ENCODE measurements at regions not wholly inside any gene's neighbourhood (a gene's known extent, or its start where the extent isn't known, plus 50 kb on each side); places are given as distances from the start of the nearest gene placed in this dataset.

- Histone ChIP-seq H3K9ac (ENCODE audit: low read depth in 1 of 2, low read length in 2 of 2) (no peak overlapping the region), H3K27ac (ENCODE audit: low read depth in 2 of 2, low read length in 2 of 2) (no peak overlapping the region), H3K36me3 (ENCODE audit: control insufficient read depth in 2 of 2, insufficient read depth in 2 of 2, low read length in 2 of 2) (no peaks in the 10 kb centered on the region), H3K27me3 (ENCODE audit: control insufficient read depth in 2 of 2, insufficient read depth in 2 of 2, low read length in 2 of 2) (no peaks in the 10 kb centered on the region), H3K4me3 (ENCODE audit: low read length in 2 of 2) (no peak overlapping the region), H3K9me3 (ENCODE audit: control insufficient read depth in 2 of 2, low read length in 2 of 2) (peaks cover 0 to 2% of the 10 kb centered on the region in 2 donors), H3K4me1 (ENCODE audit: control insufficient read depth in 2 of 2, insufficient read depth in 2 of 2, low read length in 2 of 2) (no peaks in the 10 kb centered on the region)
Measured at GRCh38 chr6:153538491-153538890, 407.4 kb upstream of the RGS17 start.

- no peaks in the 10 kb centered on the region for H3K27me3 ChIP-seq (ENCODE audit: control insufficient read depth in 2 of 2, insufficient read depth in 2 of 2, low read length in 2 of 2)
- H3K9ac ChIP-seq (ENCODE audit: low read depth in 1 of 2, low read length in 2 of 2): no peak overlapping the region
- H3K9me3 ChIP-seq (ENCODE audit: control insufficient read depth in 2 of 2, low read length in 2 of 2): no peaks in the 10 kb centered on the region
- no peak overlapping the region for H3K27ac ChIP-seq (ENCODE audit: low read depth in 2 of 2, low read length in 2 of 2)
- H3K4me3 ChIP-seq (ENCODE audit: low read length in 2 of 2): no peak overlapping the region
- H3K4me1 ChIP-seq (ENCODE audit: control insufficient read depth in 2 of 2, insufficient read depth in 2 of 2, low read length in 2 of 2): no peaks in the 10 kb centered on the region
- H3K36me3 ChIP-seq (ENCODE audit: control insufficient read depth in 2 of 2, insufficient read depth in 2 of 2, low read length in 2 of 2): no peaks in the 10 kb centered on the region
Measured at GRCh38 chr6:153537422-153537821, 406.3 kb upstream of the RGS17 start.

- H3K4me3 ChIP-seq (ENCODE audit: low read length in 2 of 2): no peak overlapping the region
- no peaks in the 10 kb centered on the region for H3K9me3 ChIP-seq (ENCODE audit: control insufficient read depth in 2 of 2, low read length in 2 of 2)
- no peak overlapping the region for H3K27ac ChIP-seq (ENCODE audit: low read depth in 2 of 2, low read length in 2 of 2)
- H3K36me3 ChIP-seq (ENCODE audit: control insufficient read depth in 2 of 2, insufficient read depth in 2 of 2, low read length in 2 of 2): no peaks in the 10 kb centered on the region
- H3K4me1 ChIP-seq (ENCODE audit: control insufficient read depth in 2 of 2, insufficient read depth in 2 of 2, low read length in 2 of 2): no peaks in the 10 kb centered on the region
- H3K27me3 ChIP-seq (ENCODE audit: control insufficient read depth in 2 of 2, insufficient read depth in 2 of 2, low read length in 2 of 2): no peaks in the 10 kb centered on the region
- no peak overlapping the region for H3K9ac ChIP-seq (ENCODE audit: low read depth in 1 of 2, low read length in 2 of 2)
Measured at GRCh38 chr6:153526479-153526878, 395.4 kb upstream of the RGS17 start.

GRCh38 chr6:153525998-153526397 lies 394.9 kb upstream of the RGS17 start:
- no peak overlapping the region for H3K4me3 ChIP-seq (ENCODE audit: low read length in 2 of 2)
- H3K36me3 ChIP-seq (ENCODE audit: control insufficient read depth in 2 of 2, insufficient read depth in 2 of 2, low read length in 2 of 2): no peaks in the 10 kb centered on the region
- no peaks in the 10 kb centered on the region for H3K9me3 ChIP-seq (ENCODE audit: control insufficient read depth in 2 of 2, low read length in 2 of 2)

DNA sequence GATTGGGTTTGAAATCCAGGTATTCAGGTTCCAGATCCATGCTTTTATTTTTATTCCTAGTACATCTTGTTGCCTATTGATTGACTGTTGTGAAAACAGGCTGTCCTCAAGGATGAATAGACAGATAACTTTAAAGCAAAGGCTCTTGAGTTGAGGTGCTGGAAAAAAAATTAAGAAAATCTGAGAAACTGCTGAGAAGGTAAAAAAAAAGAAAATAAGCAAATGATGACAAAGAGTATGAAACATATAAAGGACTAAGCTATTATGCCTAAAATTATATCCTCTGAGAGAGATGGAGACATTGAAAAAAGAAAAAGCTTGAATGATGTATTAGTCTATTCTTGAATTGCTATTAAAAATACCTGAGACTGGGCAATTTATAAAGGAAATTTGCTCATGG lies 392.3 kb upstream of the RGS17 start:
- Histone ChIP-seq H3K9ac (ENCODE audit: low read depth in 1 of 2, low read length in 2 of 2) (no peak overlapping the region), H3K27me3 (ENCODE audit: control insufficient read depth in 2 of 2, insufficient read depth in 2 of 2, low read length in 2 of 2) (no peaks in the 10 kb centered on the region), H3K4me3 (ENCODE audit: low read length in 2 of 2) (no peak overlapping the region), H3K4me1 (ENCODE audit: control insufficient read depth in 2 of 2, insufficient read depth in 2 of 2, low read length in 2 of 2) (no peaks in the 10 kb centered on the region), H3K9me3 (ENCODE audit: control insufficient read depth in 2 of 2, low read length in 2 of 2) (no peaks in the 10 kb centered on the region), H3K27ac (ENCODE audit: low read depth in 2 of 2, low read length in 2 of 2) (no peak overlapping the region), H3K36me3 (ENCODE audit: control insufficient read depth in 2 of 2, insufficient read depth in 2 of 2, low read length in 2 of 2) (no peaks in the 10 kb centered on the region)

More at GRCh38 chr6:153525998-153526397, 394.9 kb upstream of the RGS17 start:
- H3K27ac ChIP-seq (ENCODE audit: low read depth in 2 of 2, low read length in 2 of 2): no peak overlapping the region
- H3K27me3 ChIP-seq (ENCODE audit: control insufficient read depth in 2 of 2, insufficient read depth in 2 of 2, low read length in 2 of 2): no peaks in the 10 kb centered on the region
- H3K9ac ChIP-seq (ENCODE audit: low read depth in 1 of 2, low read length in 2 of 2): no peak overlapping the region
- no peaks in the 10 kb centered on the region for H3K4me1 ChIP-seq (ENCODE audit: control insufficient read depth in 2 of 2, insufficient read depth in 2 of 2, low read length in 2 of 2)

DNA sequence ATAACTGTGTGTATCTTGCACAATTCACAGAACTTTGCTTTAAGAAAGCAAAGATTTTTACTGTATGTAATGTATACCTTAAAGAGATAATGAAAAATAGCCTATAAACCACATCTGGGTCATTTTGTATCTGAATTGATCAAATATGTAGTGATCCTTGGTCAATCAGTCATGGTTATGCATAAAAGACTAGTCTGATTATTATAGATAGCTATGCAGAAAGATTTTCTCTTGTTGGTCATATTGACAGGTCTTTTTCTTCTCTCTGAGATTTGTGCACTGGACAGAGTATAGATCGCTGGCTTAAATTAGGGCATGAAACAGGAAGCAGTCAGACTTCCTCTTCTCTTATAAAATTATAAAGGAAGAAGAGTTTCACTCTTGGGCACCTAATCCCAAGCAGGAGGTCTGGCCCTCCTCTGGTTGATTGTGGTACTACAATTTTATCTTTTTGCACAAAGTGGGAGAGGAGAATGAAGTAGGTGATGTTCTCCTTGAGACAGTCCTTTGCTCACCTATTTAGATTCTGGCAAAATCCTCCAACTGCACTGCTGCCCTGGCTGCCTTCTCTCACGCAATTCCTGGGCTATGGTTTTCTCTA lies 380.9 kb upstream of the RGS17 start:
- no peak overlapping the region for H3K9ac ChIP-seq (ENCODE audit: low read depth in 1 of 2, low read length in 2 of 2)
- H3K36me3 ChIP-seq (ENCODE audit: control insufficient read depth in 2 of 2, insufficient read depth in 2 of 2, low read length in 2 of 2): no peaks in the 10 kb centered on the region
- H3K27ac ChIP-seq (ENCODE audit: low read depth in 2 of 2, low read length in 2 of 2): no peak overlapping the region
- H3K27me3 ChIP-seq (ENCODE audit: control insufficient read depth in 2 of 2, insufficient read depth in 2 of 2, low read length in 2 of 2): no peaks in the 10 kb centered on the region
- no peak overlapping the region for H3K4me3 ChIP-seq (ENCODE audit: low read length in 2 of 2)
- no peaks in the 10 kb centered on the region for H3K4me1 ChIP-seq (ENCODE audit: control insufficient read depth in 2 of 2, insufficient read depth in 2 of 2, low read length in 2 of 2)
- no peaks in the 10 kb centered on the region for H3K9me3 ChIP-seq (ENCODE audit: control insufficient read depth in 2 of 2, low read length in 2 of 2)

- no peaks in the 10 kb centered on the region for H3K36me3 ChIP-seq (ENCODE audit: control insufficient read depth in 2 of 2, insufficient read depth in 2 of 2, low read length in 2 of 2)
- H3K9me3 ChIP-seq (ENCODE audit: control insufficient read depth in 2 of 2, low read length in 2 of 2): no peaks in the 10 kb centered on the region
- no peaks in the 10 kb centered on the region for H3K4me1 ChIP-seq (ENCODE audit: control insufficient read depth in 2 of 2, insufficient read depth in 2 of 2, low read length in 2 of 2)
- no peaks in the 10 kb centered on the region for H3K27me3 ChIP-seq (ENCODE audit: control insufficient read depth in 2 of 2, insufficient read depth in 2 of 2, low read length in 2 of 2)
- H3K27ac ChIP-seq (ENCODE audit: low read depth in 2 of 2, low read length in 2 of 2): no peak overlapping the region
- no peak overlapping the region for H3K4me3 ChIP-seq (ENCODE audit: low read length in 2 of 2)
- no peak overlapping the region for H3K9ac ChIP-seq (ENCODE audit: low read depth in 1 of 2, low read length in 2 of 2)
Measured at GRCh38 chr6:153503810-153504209, 372.7 kb upstream of the RGS17 start.

GRCh38 chr6:153493501-153493900 lies 362.4 kb upstream of the RGS17 start:
- H3K4me3 ChIP-seq (ENCODE audit: low read length in 2 of 2): no peak overlapping the region
- H3K4me1 ChIP-seq (ENCODE audit: control insufficient read depth in 2 of 2, insufficient read depth in 2 of 2, low read length in 2 of 2): no peaks in the 10 kb centered on the region
- no peaks in the 10 kb centered on the region for H3K36me3 ChIP-seq (ENCODE audit: control insufficient read depth in 2 of 2, insufficient read depth in 2 of 2, low read length in 2 of 2)
- H3K9ac ChIP-seq (ENCODE audit: low read depth in 1 of 2, low read length in 2 of 2): no peak overlapping the region
- no peaks in the 10 kb centered on the region for H3K27me3 ChIP-seq (ENCODE audit: control insufficient read depth in 2 of 2, insufficient read depth in 2 of 2, low read length in 2 of 2)
- H3K9me3 ChIP-seq (ENCODE audit: control insufficient read depth in 2 of 2, low read length in 2 of 2): no peaks in the 10 kb centered on the region
- no peak overlapping the region for H3K27ac ChIP-seq (ENCODE audit: low read depth in 2 of 2, low read length in 2 of 2)

- Histone ChIP-seq H3K9me3 (ENCODE audit: control insufficient read depth in 2 of 2, low read length in 2 of 2) (no peaks in the 10 kb centered on the region), H3K27me3 (ENCODE audit: control insufficient read depth in 2 of 2, insufficient read depth in 2 of 2, low read length in 2 of 2) (no peaks in the 10 kb centered on the region), H3K4me3 (ENCODE audit: low read length in 2 of 2) (no peak overlapping the region), H3K36me3 (ENCODE audit: control insufficient read depth in 2 of 2, insufficient read depth in 2 of 2, low read length in 2 of 2) (no peaks in the 10 kb centered on the region), H3K9ac (ENCODE audit: low read depth in 1 of 2, low read length in 2 of 2) (no peak overlapping the region), H3K27ac (ENCODE audit: low read depth in 2 of 2, low read length in 2 of 2) (no peak overlapping the region), H3K4me1 (ENCODE audit: control insufficient read depth in 2 of 2, insufficient read depth in 2 of 2, low read length in 2 of 2) (no peaks in the 10 kb centered on the region)
Measured at GRCh38 chr6:153489479-153489878, 358.4 kb upstream of the RGS17 start.

- Histone ChIP-seq H3K27me3 (ENCODE audit: control insufficient read depth in 2 of 2, insufficient read depth in 2 of 2, low read length in 2 of 2) (no peaks in the 10 kb centered on the region), H3K36me3 (ENCODE audit: control insufficient read depth in 2 of 2, insufficient read depth in 2 of 2, low read length in 2 of 2) (no peaks in the 10 kb centered on the region), H3K4me3 (ENCODE audit: low read length in 2 of 2) (no peak overlapping the region)
Measured at GRCh38 chr6:153488267-153488666, 357.2 kb upstream of the RGS17 start.

GRCh38 chr6:153485072-153485471 lies 354.0 kb upstream of the RGS17 start:
- Histone ChIP-seq H3K9me3 (ENCODE audit: control insufficient read depth in 2 of 2, low read length in 2 of 2) (no peaks in the 10 kb centered on the region), H3K27ac (ENCODE audit: low read depth in 2 of 2, low read length in 2 of 2) (no peak overlapping the region), H3K9ac (ENCODE audit: low read depth in 1 of 2, low read length in 2 of 2) (no peak overlapping the region), H3K4me1 (ENCODE audit: control insufficient read depth in 2 of 2, insufficient read depth in 2 of 2, low read length in 2 of 2) (no peaks in the 10 kb centered on the region), H3K27me3 (ENCODE audit: control insufficient read depth in 2 of 2, insufficient read depth in 2 of 2, low read length in 2 of 2) (no peaks in the 10 kb centered on the region), H3K36me3 (ENCODE audit: control insufficient read depth in 2 of 2, insufficient read depth in 2 of 2, low read length in 2 of 2) (no peaks in the 10 kb centered on the region), H3K4me3 (ENCODE audit: low read length in 2 of 2) (no peak overlapping the region)

More at GRCh38 chr6:153488267-153488666, 357.2 kb upstream of the RGS17 start:
- H3K9ac ChIP-seq (ENCODE audit: low read depth in 1 of 2, low read length in 2 of 2): no peak overlapping the region
- no peaks in the 10 kb centered on the region for H3K9me3 ChIP-seq (ENCODE audit: control insufficient read depth in 2 of 2, low read length in 2 of 2)
- H3K4me1 ChIP-seq (ENCODE audit: control insufficient read depth in 2 of 2, insufficient read depth in 2 of 2, low read length in 2 of 2): no peaks in the 10 kb centered on the region
- no peak overlapping the region for H3K27ac ChIP-seq (ENCODE audit: low read depth in 2 of 2, low read length in 2 of 2)

All from mucosa of rectum (tissue), 2 donors.